DMS153 treated with DMSO at 0.1 percent for 48 hours (cell line): ENCODE measurements at regions not wholly inside any gene's neighbourhood (a gene's known extent, or its start where the extent isn't known, plus 50 kb on each side); places are given as distances from the start of the nearest gene placed in this dataset.

Experiments used
- DNase-seq: peaks from one replicate; lab custom pipeline; 2025; ENCODE audit not compliant: unreplicated experiment; lab: John Stamatoyannopoulos, UW

GRCh38 chr21:16968436-16968835 lies 544.4 kb upstream of the CXADR start:
- no peak for DNase-seq

GRCh38 chr21:16969636-16970035 lies 543.2 kb upstream of the CXADR start:
- DNase-seq: no peak

- DNase-seq: no peak
Measured at GRCh38 chr21:16974060-16974459, 538.8 kb upstream of the CXADR start.

GRCh38 chr21:16976193-16976592 lies 536.6 kb upstream of the CXADR start:
- no peak for DNase-seq

GRCh38 chr21:16978309-16978895 lies 534.4 kb upstream of the CXADR start:
- DNase-seq: no peak

GRCh38 chr21:16979574-16979973 lies 533.3 kb upstream of the CXADR start:
- no peak for DNase-seq

- DNase-seq: no peak
Measured at GRCh38 chr21:16983420-16983819, 529.4 kb upstream of the CXADR start.

GRCh38 chr21:16992448-16992847 lies 520.4 kb upstream of the CXADR start:
- no peak for DNase-seq

GRCh38 chr21:16993416-16994038 lies 519.3 kb upstream of the CXADR start:
- no peak for DNase-seq

GRCh38 chr21:17002594-17003257 lies 510.1 kb upstream of the CXADR start:
- no peak for DNase-seq

- no peak for DNase-seq
Measured at GRCh38 chr21:17003258-17003615, 509.6 kb upstream of the CXADR start.

GRCh38 chr21:17003763-17004373 lies 509.0 kb upstream of the CXADR start:
- DNase-seq: no peak

GRCh38 chr21:17032141-17032655 lies 480.6 kb upstream of the CXADR start:
- no peak for DNase-seq

- DNase-seq: no peak
Measured at GRCh38 chr21:17044696-17045095, 468.1 kb upstream of the CXADR start.

- no peak for DNase-seq
Measured at GRCh38 chr21:17045214-17045853, 467.5 kb upstream of the CXADR start.

- no peak for DNase-seq
Measured at GRCh38 chr21:17048974-17049373, 463.9 kb upstream of the CXADR start.

- DNase-seq: no peak
Measured at GRCh38 chr21:17050156-17050555, 462.7 kb upstream of the CXADR start.

GRCh38 chr21:17050646-17051045 lies 462.2 kb upstream of the CXADR start:
- no peak for DNase-seq

- no peak for DNase-seq
Measured at GRCh38 chr21:17051054-17051453, 461.8 kb upstream of the CXADR start.

GRCh38 chr21:17053321-17053720 lies 459.5 kb upstream of the CXADR start:
- DNase-seq: no peak

- DNase-seq: no peak
Measured at GRCh38 chr21:17059936-17060335, 452.9 kb upstream of the CXADR start.

GRCh38 chr21:17066006-17066405 lies 446.8 kb upstream of the CXADR start:
- DNase-seq: no peak
